HG02870 (cell line): ENCODE measurements at regions not wholly inside any gene's neighbourhood (a gene's known extent, or its start where the extent isn't known, plus 50 kb on each side); places are given as distances from the start of the nearest gene placed in this dataset.

Source experiments
- ATAC-seq: cut with Tn5 transposase; IDR thresholded peaks from one replicate; pipeline ENCODE4 v1.9.1; 2021; ENCODE audit warnings: mild to moderate bottlenecking, moderate library complexity; ENCODE audit not compliant: unreplicated experiment

- no peak for ATAC-seq
These were observed 189.7 kb upstream of the HDAC9 start for GRCh38 chr7:18305866-18306265.

- no peak for ATAC-seq
These were observed 188.9 kb upstream of the HDAC9 start for GRCh38 chr7:18306696-18307095.

DNA sequence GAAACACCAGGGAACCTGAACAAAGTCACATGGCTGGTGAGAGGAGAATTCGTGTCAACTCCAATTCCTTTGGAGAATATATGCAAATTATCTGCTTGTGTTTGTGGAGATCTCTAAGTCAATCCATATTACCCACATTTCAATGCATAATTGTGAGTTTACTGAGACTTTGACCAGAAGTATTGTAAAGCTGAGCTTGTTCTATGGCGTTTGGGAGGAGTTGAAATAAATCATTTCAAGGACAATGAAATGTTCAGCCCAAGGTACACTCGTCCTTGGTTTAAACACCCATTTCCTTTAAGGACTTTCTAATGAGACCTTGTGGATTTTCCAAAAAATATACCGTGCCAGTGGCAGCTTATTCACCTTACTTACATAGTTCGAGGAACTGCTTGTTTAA, 186.6 kb upstream of the HDAC9 start:
- ATAC-seq, result no peak

DNA sequence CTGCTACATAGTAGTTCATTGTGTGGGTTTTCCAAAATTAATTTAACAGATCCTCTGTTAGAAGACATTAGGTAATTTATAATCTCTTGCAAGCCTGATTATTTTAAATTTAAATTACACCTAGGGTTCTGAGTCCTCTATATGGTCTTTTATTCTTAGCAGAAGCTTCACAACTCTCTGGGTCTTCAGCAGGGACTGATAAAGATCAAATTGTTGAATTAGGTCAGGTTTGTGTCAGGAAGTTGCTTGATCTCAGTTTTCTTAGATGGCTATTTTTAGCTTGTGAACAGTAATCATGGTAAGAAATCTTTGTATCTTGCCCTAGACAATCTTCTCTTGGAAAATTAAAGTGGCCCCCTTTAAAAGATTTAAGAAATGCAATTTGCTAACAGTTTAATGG, 183.1 kb upstream of the HDAC9 start:
- ATAC-seq, result no peak

DNA sequence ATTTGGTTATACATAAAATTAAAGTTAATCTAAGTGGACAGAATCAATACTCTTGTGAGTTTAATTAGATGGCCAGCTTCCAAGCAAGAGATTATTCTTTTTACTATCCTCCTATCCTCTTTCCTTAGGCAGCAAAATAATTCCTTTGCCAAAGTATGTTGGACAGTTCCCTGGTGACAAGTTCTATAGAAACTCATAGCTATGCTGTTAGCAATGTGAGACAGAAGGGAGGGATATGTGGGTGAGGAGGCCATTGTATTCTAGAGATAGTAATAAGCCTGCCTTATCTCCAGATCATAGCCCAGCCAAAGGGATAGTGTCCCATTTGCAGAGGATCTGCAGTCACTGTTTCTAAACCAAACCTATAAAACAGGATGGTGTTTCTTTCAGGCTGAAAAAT, 181.6 kb upstream of the HDAC9 start:
- no peak for ATAC-seq

DNA sequence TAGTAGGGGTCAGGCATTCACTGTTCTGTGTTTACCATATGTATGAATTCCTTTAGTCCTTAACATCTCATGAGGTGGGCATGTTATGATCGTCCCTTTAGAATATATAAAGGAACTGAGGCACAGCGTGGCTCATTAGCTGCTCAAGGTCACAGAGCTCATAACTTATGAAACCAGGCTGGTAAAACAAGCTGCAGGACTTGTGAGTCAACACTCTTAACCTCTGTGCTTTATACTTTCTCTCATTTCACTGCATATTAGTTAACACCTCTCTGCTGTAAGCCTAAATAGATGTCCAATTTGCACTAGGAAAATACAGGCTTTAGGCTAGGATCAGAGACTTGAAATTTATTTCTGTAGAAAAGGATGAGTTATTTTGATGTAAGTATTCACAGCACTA, 180.3 kb upstream of the HDAC9 start:
- no peak for ATAC-seq

GRCh38 chr7:18317941-18318340, 177.6 kb upstream of the HDAC9 start:
- no peak for ATAC-seq

GRCh38 chr7:18320422-18320821, 175.1 kb upstream of the HDAC9 start:
- ATAC-seq, result no peak

DNA sequence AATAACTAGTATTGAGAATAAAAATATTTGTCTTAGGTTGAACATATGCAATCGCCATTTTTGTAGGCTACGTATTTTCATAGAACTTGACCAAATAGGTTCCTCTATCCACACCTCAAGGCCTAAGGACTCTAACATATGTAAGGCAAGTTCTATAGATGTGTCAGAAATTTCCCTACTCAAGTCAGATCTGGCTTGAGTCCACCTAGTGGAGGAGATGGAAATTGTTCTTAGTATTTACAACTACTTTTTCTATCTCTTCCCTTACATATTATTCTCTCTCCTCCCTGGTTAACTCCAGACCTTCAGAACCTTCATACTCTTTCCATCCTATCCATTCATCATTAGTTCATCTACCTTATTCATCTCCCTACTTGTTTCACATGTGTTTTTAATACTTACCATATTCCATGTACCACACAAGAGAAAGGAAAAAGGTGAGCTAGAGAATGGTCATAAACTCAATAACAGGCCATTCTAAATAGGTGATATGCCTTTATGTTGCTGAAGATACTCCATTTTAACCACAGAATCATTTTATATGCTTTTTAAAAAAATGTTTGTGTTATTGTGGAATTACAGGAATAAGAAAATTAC, 174.5 kb upstream of the HDAC9 start:
- ATAC-seq, result peak; percentile 93

DNA sequence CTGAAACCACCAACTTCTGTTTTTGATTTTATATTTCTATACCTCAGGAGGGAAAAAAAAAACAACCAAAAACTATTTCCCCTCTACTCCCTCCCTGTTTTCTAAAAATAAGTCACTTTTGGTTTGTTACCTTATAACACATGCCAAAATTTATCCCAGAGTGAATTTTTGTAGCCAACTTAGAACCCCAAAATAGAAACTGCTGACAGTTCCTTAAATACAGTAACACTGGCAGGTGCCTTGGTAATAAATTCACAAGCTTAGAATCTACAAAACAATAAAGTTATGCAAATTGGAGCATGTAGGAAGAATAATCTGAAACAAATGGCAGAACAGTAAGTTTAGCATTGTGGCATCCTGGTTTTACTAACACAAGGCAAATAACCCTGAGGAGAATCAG, 165.0 kb upstream of the HDAC9 start:
- ATAC-seq, result no peak

GRCh38 chr7:18336626-18337025, 158.9 kb upstream of the HDAC9 start:
- no peak for ATAC-seq

DNA sequence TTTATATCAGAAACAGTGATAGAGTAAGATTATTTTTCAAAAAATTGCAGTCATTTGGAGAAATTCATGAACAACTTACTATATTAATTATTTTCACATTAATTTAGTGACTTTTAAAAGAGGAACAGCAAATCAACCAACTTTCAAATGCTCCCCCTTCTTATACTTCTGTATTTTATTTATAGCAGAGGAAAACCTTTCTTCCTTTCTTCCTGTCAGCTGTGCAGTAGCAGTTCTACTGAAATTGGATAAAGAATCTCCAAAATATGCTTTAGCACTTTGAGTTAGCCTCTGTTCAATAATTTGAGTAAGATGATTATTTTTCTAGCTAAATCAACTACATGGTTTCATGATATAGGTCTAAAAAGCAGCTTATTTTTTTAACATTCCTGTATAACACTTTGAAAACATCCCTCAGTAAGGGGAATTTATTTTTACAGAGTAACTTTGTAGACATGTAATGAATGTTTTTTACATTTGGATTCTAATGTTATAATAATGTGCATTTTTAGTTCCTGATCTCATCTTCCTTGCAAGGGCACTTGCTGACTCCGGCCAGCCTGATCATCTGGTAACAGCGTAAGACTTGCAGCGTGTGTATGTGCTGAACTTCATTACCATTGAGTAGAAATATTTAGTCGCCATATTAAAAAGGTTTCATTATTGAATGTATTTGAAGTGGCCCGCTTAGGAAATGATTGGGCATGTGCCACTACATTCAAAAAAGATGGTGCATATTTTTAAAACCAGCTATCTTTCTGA, 158.3 kb upstream of the HDAC9 start:
- ATAC-seq, result no peak

DNA sequence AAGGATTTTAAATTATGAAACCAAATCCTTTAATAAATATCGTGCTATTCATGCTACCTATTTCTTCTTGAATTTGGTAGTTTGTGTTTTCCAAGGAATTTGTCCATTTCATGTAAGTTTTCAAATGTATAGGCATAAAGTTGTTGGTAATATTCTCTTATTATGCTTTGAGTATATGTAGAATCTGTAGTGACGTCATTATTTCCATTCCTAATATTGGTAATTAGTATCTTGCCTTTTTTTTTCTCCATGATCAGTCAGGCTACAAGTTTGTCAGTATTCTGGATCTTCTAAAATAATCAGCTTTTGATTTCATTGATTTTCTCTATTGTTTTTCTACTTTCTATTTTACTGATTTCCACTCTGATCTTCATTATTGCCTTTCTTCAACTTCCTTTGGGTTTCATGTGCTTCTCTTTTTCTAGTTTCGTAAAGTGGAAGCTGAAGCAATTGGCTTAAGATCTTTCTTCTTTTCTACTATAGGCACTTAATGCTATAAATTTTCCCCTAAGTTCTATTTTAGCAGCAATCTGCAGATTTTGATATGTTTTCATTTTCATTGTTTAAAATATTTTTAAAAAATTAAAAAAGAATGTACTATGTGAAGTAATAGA, 156.5 kb upstream of the HDAC9 start:
- no peak for ATAC-seq

DNA sequence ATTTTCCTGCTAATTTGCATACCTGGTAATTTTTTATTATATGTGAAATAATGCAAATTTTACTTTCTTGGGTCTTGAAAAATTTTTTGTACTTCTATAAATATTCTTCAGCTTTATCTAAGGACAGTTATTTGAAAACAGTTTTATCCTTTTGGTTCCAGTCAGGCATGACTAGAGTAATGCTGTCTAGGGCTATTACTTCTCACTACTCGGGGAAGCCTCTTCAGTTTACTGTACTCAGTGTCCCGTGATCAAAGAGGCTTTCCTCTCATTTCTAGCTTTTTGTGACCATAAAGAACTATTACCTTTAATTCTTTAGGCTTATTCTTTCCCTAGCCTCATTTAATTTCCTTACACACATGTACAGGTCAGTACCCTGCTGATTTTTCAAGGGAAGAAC, 153.8 kb upstream of the HDAC9 start:
- ATAC-seq, result no peak

GRCh38 chr7:18343047-18343446, 152.5 kb upstream of the HDAC9 start:
- ATAC-seq, result no peak

DNA sequence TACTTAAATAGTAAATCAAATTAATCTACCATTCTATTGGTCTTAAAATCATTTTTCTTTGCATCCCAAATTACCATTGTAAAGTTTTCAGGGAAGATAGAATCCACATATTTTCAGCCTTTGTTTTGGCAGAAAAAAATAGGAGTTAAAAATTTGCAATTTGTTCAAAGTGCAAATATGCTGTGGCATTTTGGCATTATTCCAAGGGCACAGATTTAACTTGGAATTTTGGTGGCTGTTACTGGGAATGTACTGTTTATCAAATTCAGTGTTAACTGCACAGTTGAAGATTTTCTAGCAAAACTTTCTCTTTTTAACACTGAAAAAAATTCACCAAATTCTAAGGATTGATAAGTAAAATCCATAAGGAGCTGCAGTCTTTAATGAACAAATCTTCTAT, 151.0 kb upstream of the HDAC9 start:
- no peak for ATAC-seq

GRCh38 chr7:18345641-18346234, 149.8 kb upstream of the HDAC9 start:
- ATAC-seq, result peak; percentile 67

- ATAC-seq, result no peak
These were observed 148.4 kb upstream of the HDAC9 start for GRCh38 chr7:18347170-18347569.

GRCh38 chr7:18350678-18351077, 144.9 kb upstream of the HDAC9 start:
- no peak for ATAC-seq

DNA sequence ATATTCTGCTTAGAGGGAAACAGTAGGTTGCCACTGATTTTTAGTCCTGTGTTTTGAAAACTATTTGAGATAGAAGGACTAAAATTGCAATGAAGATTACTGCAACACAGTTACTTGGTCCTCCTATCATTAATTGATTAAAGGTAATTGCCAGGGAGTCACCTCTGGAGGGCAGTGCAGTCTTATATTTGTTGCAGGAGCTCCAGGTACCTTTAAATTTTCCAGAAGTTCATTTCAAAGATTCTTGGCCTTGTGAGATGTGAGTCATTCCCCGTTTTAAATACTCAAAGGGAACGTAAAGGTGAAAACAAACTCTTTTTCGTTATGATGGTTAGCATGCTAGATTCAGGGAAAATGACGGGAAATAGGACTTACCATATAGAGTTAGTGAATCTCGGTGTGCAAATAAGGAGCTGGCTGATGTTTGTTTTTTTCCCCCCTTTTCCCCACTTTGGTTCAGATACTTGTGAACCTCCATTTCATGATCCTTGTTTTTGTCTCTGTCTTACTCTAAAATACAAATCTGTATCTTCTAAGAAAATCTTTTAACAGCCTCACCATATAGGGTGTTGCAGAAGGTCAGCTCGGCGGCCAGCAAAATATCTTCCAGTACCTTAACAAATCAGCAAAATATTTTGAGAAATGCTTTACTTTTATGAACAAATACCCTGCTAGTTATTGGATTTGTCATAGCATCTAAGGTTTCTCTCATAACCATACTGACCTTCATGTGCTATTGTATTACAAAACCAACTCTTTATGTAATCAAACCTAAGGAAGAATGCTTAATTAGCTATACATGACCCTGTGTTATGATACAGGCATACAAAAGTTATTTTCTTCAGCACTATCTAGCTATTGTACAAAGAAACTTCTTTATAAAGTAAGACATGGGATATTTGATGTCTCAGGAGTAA, 143.0 kb upstream of the HDAC9 start:
- peak; percentile 73 for ATAC-seq

DNA sequence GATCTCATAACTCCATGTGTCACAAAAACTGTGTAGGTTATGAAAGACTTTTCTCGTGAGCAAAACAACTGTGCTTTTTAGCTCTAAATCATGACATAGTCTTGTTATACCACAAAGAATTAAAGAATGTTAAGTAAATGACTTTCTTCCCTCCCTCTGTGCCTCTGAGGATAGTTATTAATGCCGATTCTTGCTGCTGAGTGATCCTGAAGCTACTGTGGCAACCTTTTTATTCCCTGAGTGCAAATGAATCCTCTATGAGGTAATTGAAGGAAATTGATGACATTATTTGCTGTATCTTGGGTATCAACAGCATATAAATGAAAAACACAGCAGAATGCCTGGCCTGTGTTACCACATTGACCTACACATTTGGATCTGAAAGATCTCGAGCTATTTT, 142.2 kb upstream of the HDAC9 start:
- ATAC-seq, result no peak
